ENCODE measurements at regions not wholly inside any gene's neighbourhood (a gene's known extent, or its start where the extent isn't known, plus 50 kb on each side); places are given as distances from the start of the nearest gene placed in this dataset.

GRCh38 chr4:135775909-135776308, 1574.3 kb upstream of the PABPC4L start:
- no peak overlapping the region for H3K4me3 ChIP-seq (replicated peaks in 1 of 2; ENCODE audit: low read depth in 1 of 2, low read length in 2 of 2)
- ChIA-PET POLR2A (no interaction called here), CTCF (no interaction called here), RAD21 (ENCODE audit: low non-redundant PET in 1 of 2, low total read pairs in 2 of 2, uncharacterized antibody in 2 of 2, unreplicated experiment in 2 of 2) (no interaction called here)
- H3K4me2 ChIP-seq (ENCODE audit: low read length), result no peak overlapping the region
- no peaks in the 10 kb centered on the region; the same call in 1 of the 2 replicates for H3K9me2 ChIP-seq (ENCODE audit: insufficient read depth)
- DNase-seq (ENCODE audit: low read depth, low spot score) (no peak), ATAC-seq (no peak)
- no peak overlapping the region for H3K27ac ChIP-seq (ENCODE audit: low read depth, low read length)
- no peak overlapping the region for H3K9ac ChIP-seq (ENCODE audit: low read length)
- H3K36me3 ChIP-seq (ENCODE audit: control insufficient read depth in 1 of 2, insufficient read depth in 2 of 2, low read length in 2 of 2), result no peaks in the 10 kb centered on the region
- intact Hi-C loops (cut with micrococcal nuclease), result no loop called here
- no peak overlapping the region for H2AFZ ChIP-seq (ENCODE audit: low read depth, low read length, poor library complexity, severe bottlenecking)
- no peak for TF ChIP-seq ZBTB33 (IDR thresholded peaks at IDR 0.05; ENCODE audit: extremely low read depth, insufficient replicate concordance, low read length)
- TF ChIP-seq JUND (IDR thresholded peaks at IDR 0.05), result no peak
- no peak for TF ChIP-seq TCF7L2 (IDR thresholded peaks at IDR 0.05; ENCODE audit: borderline replicate concordance, extremely low read depth, insufficient read depth, insufficient read length)
- TF ChIP-seq SP1 (IDR thresholded peaks at IDR 0.05; ENCODE audit: low read depth), result no peak
- no peak for TF ChIP-seq ZFX (IDR thresholded peaks at IDR 0.05)
- no peak for TF ChIP-seq FOSL1 (IDR thresholded peaks at IDR 0.05; ENCODE audit: low read depth)
- TF ChIP-seq POLR2A (IDR thresholded peaks at IDR 0.05; ENCODE audit: borderline replicate concordance, extremely low read depth, insufficient read depth, insufficient read length), result no peak
- TF ChIP-seq SIN3A (IDR thresholded peaks at IDR 0.05; ENCODE audit: low read depth), result no peak
- no peak for TF ChIP-seq ZNF274 (IDR thresholded peaks at IDR 0.05; ENCODE audit: low read depth, low read length)
- TF ChIP-seq POLR2AphosphoS5 (IDR thresholded peaks at IDR 0.05; ENCODE audit: low read depth, low read length), result no peak
- no peak for TF ChIP-seq CTCF (IDR thresholded peaks at IDR 0.05 in 2 of 3, conservative IDR thresholded peaks at IDR 0.05 in 1 of 3; ENCODE audit: borderline replicate concordance in 1 of 3, insufficient read depth in 1 of 3, low read depth in 2 of 3, low read length in 2 of 3)
- no peak for TF ChIP-seq EZH2phosphoT487 (IDR thresholded peaks at IDR 0.05; ENCODE audit: borderline replicate concordance)
- TF ChIP-seq CBX3 (IDR thresholded peaks at IDR 0.05; ENCODE audit: low read depth), result no peak
- no peak for TF ChIP-seq ELF1 (IDR thresholded peaks at IDR 0.05; ENCODE audit: borderline replicate concordance, low read depth)
- no peak for TF ChIP-seq REST (IDR thresholded peaks at IDR 0.05; ENCODE audit: low read depth)
- TF ChIP-seq MAX (IDR thresholded peaks at IDR 0.05), result no peak
- no peak for TF ChIP-seq SRF (IDR thresholded peaks at IDR 0.05; ENCODE audit: low read depth)
- no peak for TF ChIP-seq YY1 (IDR thresholded peaks at IDR 0.05; ENCODE audit: extremely low read depth, insufficient replicate concordance, low read depth, low read length)
- no peaks in the 10 kb centered on the region for H4K20me1 ChIP-seq (ENCODE audit: insufficient read depth)
- BruUV-seq (replicated peaks), result no TSS peak
- no peaks in the 10 kb centered on the region for H3K79me2 ChIP-seq (ENCODE audit: insufficient read depth, low read length)
- H3K27me3 ChIP-seq (ENCODE audit: insufficient read depth, low read length), result no peaks in the 10 kb centered on the region
- H3K9me3 ChIP-seq (ENCODE audit: control insufficient read depth in 1 of 2, insufficient read depth in 1 of 2, low read depth in 1 of 2, low read length in 2 of 2), result no peaks in the 10 kb centered on the region
- no peaks in the 10 kb centered on the region for H3K4me1 ChIP-seq (ENCODE audit: control insufficient read depth in 1 of 2, insufficient read depth in 2 of 2, low read length in 2 of 2)

All from HCT116 (cell line).